Stimulated activated naive CD8-positive, alpha-beta T cell treated with anti-CD3 and anti-CD28 coated beads, Interleukin-15, Interleukin-2, amounts not matched to agents 100 ng/mL and 50 ng/mL, for 24 hours (primary cell): ENCODE measurements at regions not wholly inside any gene's neighbourhood (a gene's known extent, or its start where the extent isn't known, plus 50 kb on each side); places are given as distances from the start of the nearest gene placed in this dataset.

Source experiments
- H3K27ac Mint-ChIP-seq: one replicate; pipeline ENCODE4 v1.8.0; 2021; ENCODE audit warnings: mild to moderate bottlenecking, mixed read lengths
- H3K27me3 Mint-ChIP-seq: one replicate; pipeline ENCODE4 v1.8.0; 2021; ENCODE audit warnings: mixed read lengths
- H3K36me3 Mint-ChIP-seq: one replicate; pipeline ENCODE4 v1.8.0; 2021; ENCODE audit warnings: low read depth, mixed read lengths
- H3K4me1 Mint-ChIP-seq: one replicate; pipeline ENCODE4 v1.8.0; 2021; ENCODE audit warnings: low read depth, mixed read lengths
- H3K4me3 Mint-ChIP-seq: one replicate; pipeline ENCODE4 v1.8.0; 2021; ENCODE audit warnings: mild to moderate bottlenecking, mixed read lengths
- H3K9me3 Mint-ChIP-seq: one replicate; pipeline ENCODE4 v1.8.0; 2021; ENCODE audit warnings: mixed read lengths

DNA sequence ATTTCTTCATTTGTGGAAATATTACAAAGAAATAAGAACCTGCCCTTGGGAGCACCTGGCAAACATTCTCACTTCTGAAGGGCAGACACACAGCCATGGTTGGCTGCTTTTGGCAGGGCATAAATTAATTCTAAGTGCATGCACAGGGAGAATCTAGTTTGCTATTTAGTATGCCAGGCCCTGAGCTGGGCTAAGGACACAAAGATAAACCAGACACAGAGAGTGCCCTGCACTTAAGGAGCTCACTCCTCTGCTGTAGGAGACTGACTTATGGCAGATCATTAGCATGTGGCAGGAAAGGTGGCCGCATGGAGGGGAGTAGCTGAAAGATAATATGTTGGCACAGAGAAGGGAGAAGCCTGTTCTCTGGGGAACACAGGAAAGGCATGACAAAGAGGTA lies 367.0 kb downstream of the LPIN1 start:
- no peaks in the 10 kb centered on the region for H3K27me3 Mint-ChIP-seq
- no peak overlapping the region for H3K4me3 Mint-ChIP-seq
- no peak overlapping the region for H3K27ac Mint-ChIP-seq
- H3K4me1 Mint-ChIP-seq = peaks cover 46% of the 10 kb centered on the region
- no peaks in the 10 kb centered on the region for H3K36me3 Mint-ChIP-seq
- H3K9me3 Mint-ChIP-seq = no peaks in the 10 kb centered on the region

DNA sequence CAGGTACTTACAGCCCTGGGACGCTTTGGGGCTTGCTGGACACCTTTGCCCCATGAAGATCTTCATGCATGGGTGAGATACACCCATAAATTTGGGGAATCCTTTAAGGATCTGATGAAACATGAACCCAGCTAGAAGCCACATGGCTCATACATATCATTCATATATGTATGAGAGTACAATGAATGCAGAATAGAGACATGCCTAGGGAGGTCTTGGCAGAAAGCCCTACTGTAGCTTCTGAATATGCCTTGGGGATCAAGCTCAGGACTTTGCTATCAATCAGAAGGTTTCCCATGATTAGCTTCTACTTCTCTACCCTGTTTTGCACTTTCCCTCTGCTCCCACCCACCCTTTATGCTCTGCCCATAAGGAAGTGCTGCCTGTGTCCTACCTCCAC lies 368.4 kb downstream of the LPIN1 start:
- Mint-ChIP-seq H3K4me3 (no peak overlapping the region), H3K27ac (no peak overlapping the region)

DNA sequence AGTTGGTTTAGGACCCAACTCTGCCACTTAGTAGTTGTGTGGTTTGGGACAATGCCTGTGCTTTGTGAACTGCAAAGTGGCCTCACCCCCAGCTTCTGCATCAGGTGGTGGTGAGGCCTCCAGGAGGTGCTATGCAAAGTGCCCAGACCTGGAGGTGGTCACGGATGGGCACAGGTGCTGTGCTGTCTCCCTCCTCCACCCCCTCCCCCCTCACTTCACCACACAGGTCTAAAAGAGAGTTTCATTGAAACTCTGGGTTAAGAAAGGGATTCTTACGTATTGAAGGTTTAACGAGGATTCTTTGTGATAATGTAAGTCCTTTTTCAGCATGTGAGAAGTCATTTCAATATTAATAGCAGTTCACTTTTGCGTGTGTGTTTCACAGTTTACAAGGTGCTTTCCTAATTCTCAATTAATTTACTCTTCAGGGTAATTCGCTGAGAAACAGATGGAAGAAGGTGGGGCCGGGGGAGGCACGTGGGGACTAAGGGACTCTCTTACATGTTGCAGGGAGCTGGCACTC lies 369.9 kb downstream of the LPIN1 start:
- no peaks in the 10 kb centered on the region for H3K27me3 Mint-ChIP-seq
- H3K27ac Mint-ChIP-seq = no peak overlapping the region
- peaks cover 22% of the 10 kb centered on the region for H3K4me1 Mint-ChIP-seq
- no peaks in the 10 kb centered on the region for H3K9me3 Mint-ChIP-seq
- no peak overlapping the region for H3K4me3 Mint-ChIP-seq
- no peaks in the 10 kb centered on the region for H3K36me3 Mint-ChIP-seq

More for the DNA sequence above, 368.4 kb downstream of the LPIN1 start:
- Mint-ChIP-seq H3K27me3 (no peaks in the 10 kb centered on the region), H3K4me1 (peaks cover 37% of the 10 kb centered on the region), H3K36me3 (no peaks in the 10 kb centered on the region), H3K9me3 (no peaks in the 10 kb centered on the region)

DNA sequence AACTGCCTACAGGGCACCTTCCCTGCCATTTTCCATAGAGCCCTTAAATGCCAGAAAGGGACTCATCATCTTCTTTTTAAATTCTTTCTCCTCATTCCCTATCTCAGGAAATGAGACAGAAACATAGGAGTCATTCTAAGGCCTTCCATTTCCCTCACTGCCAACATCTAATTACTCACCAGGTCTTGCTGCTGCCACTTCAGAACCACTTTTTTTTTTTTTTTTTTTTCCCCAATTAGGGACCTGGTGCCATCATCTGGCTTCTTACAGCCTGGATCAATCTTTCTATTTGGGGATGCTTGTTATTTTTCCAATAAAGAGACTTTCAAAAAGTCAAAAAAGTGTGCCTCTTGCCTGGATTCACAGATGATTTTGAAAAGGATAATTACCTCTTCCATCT lies 373.4 kb downstream of the LPIN1 start:
- peaks cover 11% of the 10 kb centered on the region for H3K4me1 Mint-ChIP-seq
- no peaks in the 10 kb centered on the region for H3K9me3 Mint-ChIP-seq
- H3K27ac Mint-ChIP-seq = no peak overlapping the region
- H3K4me3 Mint-ChIP-seq = no peak overlapping the region
- no peaks in the 10 kb centered on the region for H3K36me3 Mint-ChIP-seq
- no peaks in the 10 kb centered on the region for H3K27me3 Mint-ChIP-seq

- Mint-ChIP-seq H3K27me3 (no peaks in the 10 kb centered on the region), H3K36me3 (no peaks in the 10 kb centered on the region), H3K27ac (no peak overlapping the region), H3K4me3 (no peak overlapping the region), H3K4me1 (peaks cover 11% of the 10 kb centered on the region), H3K9me3 (no peaks in the 10 kb centered on the region)
Measured at GRCh38 chr2:12120281-12121150, 374.1 kb downstream of the LPIN1 start.

DNA sequence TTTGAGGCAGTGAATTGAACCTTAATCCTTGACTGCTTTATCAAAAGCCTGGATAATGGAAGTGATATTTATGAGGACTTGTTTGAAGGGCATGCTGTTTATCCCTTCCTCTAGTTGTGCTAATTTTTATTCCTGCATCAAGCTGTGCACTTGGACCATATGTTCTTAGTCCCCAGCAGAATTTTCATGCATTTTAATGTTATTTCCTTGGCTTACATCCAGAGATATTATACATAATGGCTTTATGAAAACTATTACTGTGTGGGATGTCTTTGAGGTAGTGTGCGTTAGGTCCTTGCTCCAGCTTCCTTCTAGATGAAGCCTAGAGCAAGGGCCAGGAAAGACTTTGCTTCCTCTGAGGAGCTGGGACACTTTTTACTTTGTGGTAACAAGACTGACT lies 378.4 kb downstream of the LPIN1 start:
- Mint-ChIP-seq H3K9me3 (peaks cover 3% of the 10 kb centered on the region), H3K27ac (no peak overlapping the region), H3K27me3 (no peaks in the 10 kb centered on the region), H3K4me3 (no peak overlapping the region), H3K36me3 (no peaks in the 10 kb centered on the region), H3K4me1 (no peaks in the 10 kb centered on the region)

DNA sequence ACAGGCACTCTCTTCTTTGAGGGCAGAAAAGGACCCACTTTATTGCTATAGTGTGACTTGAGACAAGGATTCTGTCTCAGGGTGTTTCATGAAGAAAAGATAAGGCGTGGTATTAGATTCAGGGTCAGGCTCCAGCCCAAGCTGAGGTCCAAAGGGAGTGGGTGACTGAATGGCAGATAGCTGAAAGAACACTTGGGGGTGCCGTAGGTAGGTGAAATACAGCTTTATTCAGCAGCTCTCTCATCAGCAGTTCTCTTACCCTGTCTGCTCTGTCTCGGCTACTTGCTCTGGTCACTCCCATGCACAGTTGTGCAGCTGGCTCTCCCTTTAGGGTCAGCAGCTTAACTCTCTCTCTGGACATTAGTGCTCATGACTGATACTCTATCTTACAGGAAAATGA lies 379.9 kb downstream of the LPIN1 start:
- Mint-ChIP-seq H3K27ac (no peak overlapping the region), H3K36me3 (no peaks in the 10 kb centered on the region), H3K27me3 (no peaks in the 10 kb centered on the region), H3K9me3 (peaks cover 3% of the 10 kb centered on the region), H3K4me3 (no peak overlapping the region), H3K4me1 (no peaks in the 10 kb centered on the region)

DNA sequence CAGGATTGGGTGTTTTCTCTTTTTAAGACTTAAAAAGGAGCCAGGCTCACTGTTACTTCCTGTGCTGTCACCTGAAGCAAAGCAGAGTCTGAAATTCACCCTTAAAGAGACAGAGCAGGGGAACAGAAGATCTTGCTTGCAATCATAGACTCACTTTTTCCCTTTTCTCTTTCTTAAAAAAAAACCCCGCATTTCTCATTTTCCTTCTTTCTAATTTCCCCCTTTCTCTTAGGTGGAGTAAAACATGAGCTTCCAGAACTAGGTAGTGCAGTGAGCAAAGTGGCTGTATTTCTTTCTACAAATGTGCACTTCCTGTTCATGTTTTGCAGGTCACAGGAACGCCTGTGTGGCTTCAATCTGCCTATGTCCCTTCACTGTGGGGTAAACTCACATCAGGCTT lies 381.2 kb downstream of the LPIN1 start:
- H3K4me3 Mint-ChIP-seq = peak overlapping the region; percentile 45
- no peaks in the 10 kb centered on the region for H3K4me1 Mint-ChIP-seq
- no peaks in the 10 kb centered on the region for H3K27me3 Mint-ChIP-seq
- H3K9me3 Mint-ChIP-seq = peaks cover 3% of the 10 kb centered on the region
- no peaks in the 10 kb centered on the region for H3K36me3 Mint-ChIP-seq
- H3K27ac Mint-ChIP-seq = peak overlapping the region; percentile 69

DNA sequence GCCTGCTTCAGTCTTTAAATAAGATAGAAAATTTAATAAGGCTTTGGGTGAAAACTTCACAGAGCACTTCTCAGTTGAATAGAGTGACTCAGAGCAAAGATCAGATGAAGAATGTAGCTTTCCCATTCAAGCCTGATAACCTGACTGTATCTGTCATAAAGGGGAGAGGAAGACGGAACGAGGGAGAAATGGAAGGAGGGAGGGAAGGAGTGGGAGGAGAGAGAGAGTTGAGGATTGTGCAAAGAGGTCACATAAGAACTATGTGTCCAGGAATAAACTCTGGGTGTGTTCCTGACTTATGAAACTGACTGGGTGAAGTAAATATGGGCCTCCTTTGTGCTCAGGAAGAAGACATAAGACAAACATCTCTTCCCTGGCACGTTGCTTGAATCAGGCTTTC lies 385.5 kb downstream of the LPIN1 start:
- H3K4me1 Mint-ChIP-seq = no peaks in the 10 kb centered on the region
- H3K4me3 Mint-ChIP-seq = no peak overlapping the region
- H3K9me3 Mint-ChIP-seq = no peaks in the 10 kb centered on the region
- no peaks in the 10 kb centered on the region for H3K27me3 Mint-ChIP-seq
- no peak overlapping the region for H3K27ac Mint-ChIP-seq
- H3K36me3 Mint-ChIP-seq = no peaks in the 10 kb centered on the region

DNA sequence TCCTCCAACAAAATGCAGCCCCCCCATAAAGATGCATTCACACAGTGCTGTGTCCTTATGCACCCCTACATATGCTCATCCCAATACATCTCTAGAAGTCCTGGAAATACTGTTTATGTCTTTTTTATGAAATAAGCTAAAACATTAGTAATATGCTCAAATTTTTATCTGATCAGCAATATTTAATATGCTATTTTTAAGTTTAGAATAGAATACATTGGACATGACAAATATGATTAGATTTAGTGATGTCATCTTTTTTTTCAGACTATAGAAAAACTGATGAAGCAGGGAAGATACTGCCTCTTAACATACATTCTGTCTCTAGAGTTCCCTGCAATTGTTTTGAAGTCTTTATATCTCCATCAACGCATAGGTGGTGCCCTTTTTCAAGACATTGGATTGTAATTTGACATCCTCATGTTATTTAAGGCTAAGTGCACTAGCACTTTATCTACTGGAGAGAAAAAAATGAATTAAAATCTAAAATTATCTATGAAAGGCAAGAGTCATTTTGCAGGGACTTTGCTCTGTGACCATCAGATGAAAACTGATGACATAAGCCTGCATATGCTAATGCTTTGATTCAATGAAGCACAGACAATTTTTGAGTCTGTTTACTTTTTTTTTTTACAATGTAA lies 395.3 kb downstream of the LPIN1 start:
- Mint-ChIP-seq H3K27me3 (no peaks in the 10 kb centered on the region), H3K4me3 (no peak overlapping the region), H3K4me1 (no peaks in the 10 kb centered on the region), H3K27ac (no peak overlapping the region), H3K36me3 (no peaks in the 10 kb centered on the region), H3K9me3 (peaks cover 4% of the 10 kb centered on the region)

DNA sequence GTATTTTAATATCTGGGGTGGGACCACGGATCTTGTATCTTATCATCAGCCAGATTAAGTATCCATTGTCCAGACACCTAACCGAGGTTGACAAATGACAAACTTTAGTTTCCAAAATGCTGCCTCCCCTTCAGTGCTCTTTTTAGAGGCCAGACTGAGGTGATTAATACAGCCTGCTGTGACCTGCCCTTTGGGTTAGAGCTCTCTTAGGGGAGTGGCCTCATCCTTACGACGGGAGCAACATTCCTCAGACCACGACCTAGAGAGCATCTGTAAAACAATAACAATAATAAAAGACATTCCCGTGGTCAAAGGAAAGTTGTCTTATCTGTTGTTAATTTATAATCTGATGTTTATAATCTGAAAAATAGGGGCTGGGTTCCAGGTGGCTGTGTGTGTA lies 405.3 kb downstream of the LPIN1 start:
- Mint-ChIP-seq H3K27ac (no peak overlapping the region), H3K27me3 (no peaks in the 10 kb centered on the region)

DNA sequence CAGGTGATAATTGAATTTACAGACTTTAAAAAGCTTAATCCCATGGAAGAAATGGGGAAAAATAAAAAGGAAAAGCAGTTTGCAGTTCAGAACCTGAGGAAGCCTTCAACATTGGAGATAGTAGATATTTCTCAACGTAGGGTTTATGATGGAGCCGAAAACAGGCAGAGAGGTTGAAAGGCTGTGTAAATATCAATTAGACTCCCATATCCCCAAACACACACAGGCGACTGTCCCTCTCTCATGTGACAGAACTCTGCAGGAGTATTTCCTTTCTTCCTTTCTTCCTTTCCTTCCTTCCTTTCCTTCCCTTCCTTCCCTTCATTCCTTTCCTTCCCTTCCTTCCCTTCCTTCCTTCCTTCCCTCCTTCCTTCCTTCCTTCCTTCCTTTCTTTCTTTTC lies 406.5 kb downstream of the LPIN1 start:
- Mint-ChIP-seq H3K27me3 (no peaks in the 10 kb centered on the region), H3K9me3 (no peaks in the 10 kb centered on the region), H3K27ac (no peak overlapping the region), H3K36me3 (no peaks in the 10 kb centered on the region), H3K4me3 (no peak overlapping the region), H3K4me1 (no peaks in the 10 kb centered on the region)

More for the DNA sequence above, 405.3 kb downstream of the LPIN1 start:
- Mint-ChIP-seq H3K4me1 (no peaks in the 10 kb centered on the region), H3K36me3 (no peaks in the 10 kb centered on the region), H3K9me3 (no peaks in the 10 kb centered on the region), H3K4me3 (no peak overlapping the region)

- no peaks in the 10 kb centered on the region for H3K27me3 Mint-ChIP-seq
- no peak overlapping the region for H3K4me3 Mint-ChIP-seq
- H3K4me1 Mint-ChIP-seq = no peaks in the 10 kb centered on the region
- peaks cover 1% of the 10 kb centered on the region for H3K9me3 Mint-ChIP-seq
- no peak overlapping the region for H3K27ac Mint-ChIP-seq
- no peaks in the 10 kb centered on the region for H3K36me3 Mint-ChIP-seq
Measured at GRCh38 chr2:12155303-12156051, 409.0 kb downstream of the LPIN1 start.

GRCh38 chr2:12156349-12156748 lies 409.9 kb downstream of the LPIN1 start:
- peaks cover 4% of the 10 kb centered on the region for H3K9me3 Mint-ChIP-seq
- H3K27ac Mint-ChIP-seq = no peak overlapping the region
- no peaks in the 10 kb centered on the region for H3K36me3 Mint-ChIP-seq
- no peaks in the 10 kb centered on the region for H3K4me1 Mint-ChIP-seq
- H3K4me3 Mint-ChIP-seq = no peak overlapping the region
- H3K27me3 Mint-ChIP-seq = no peaks in the 10 kb centered on the region

GRCh38 chr2:12161085-12161484 lies 414.7 kb downstream of the LPIN1 start:
- no peaks in the 10 kb centered on the region for H3K36me3 Mint-ChIP-seq

More at GRCh38 chr2:12161085-12161484, 414.7 kb downstream of the LPIN1 start:
- Mint-ChIP-seq H3K9me3 (peaks cover 4% of the 10 kb centered on the region), H3K4me3 (no peak overlapping the region), H3K4me1 (no peaks in the 10 kb centered on the region), H3K27ac (no peak overlapping the region), H3K27me3 (no peaks in the 10 kb centered on the region)
